Loucy (cell line): ENCODE measurements at regions not wholly inside any gene's neighbourhood (a gene's known extent, or its start where the extent isn't known, plus 50 kb on each side); places are given as distances from the start of the nearest gene placed in this dataset.

ENCODE experiments used
- H2AFZ ChIP-seq: fragments of 200-600 bp; sonication (generic); 2 replicates; pipeline ENCODE4 v1.6.0; 2016; ENCODE audit warnings: antibody characterized with exemption, mild to moderate bottlenecking, low read length, moderate library complexity
- H3F3A ChIP-seq: fragments of 200-600 bp; 2 replicates; pipeline ENCODE4 v1.6.0; 2016; ENCODE audit warnings: antibody characterized with exemption, low read depth, mild to moderate bottlenecking
- H3K27me3 ChIP-seq: fragments of 200-600 bp; sonication (generic); 2 replicates; pipeline ENCODE4 v1.6.1; 2014; ENCODE audit warnings: low read length, mild to moderate bottlenecking; ENCODE audit not compliant: insufficient read depth, poor library complexity, severe bottlenecking
- H3K36me3 ChIP-seq: fragments of 200-600 bp; sonication (generic); 2 replicates; pipeline ENCODE4 v1.6.1; 2016; ENCODE audit warnings: low read length; ENCODE audit not compliant: insufficient read depth
- H3K4me1 ChIP-seq: fragments of 200-600 bp; sonication (generic); 2 replicates; pipeline ENCODE4 v1.5.1; 2014; ENCODE audit warnings: low read length, mild to moderate bottlenecking; ENCODE audit not compliant: insufficient read depth, poor library complexity, severe bottlenecking
- H3K4me2 ChIP-seq: fragments of 200-600 bp; sonication (generic); 2 replicates; pipeline ENCODE4 v1.6.0; 2014; ENCODE audit warnings: antibody characterized with exemption, low read length, low read depth, mild to moderate bottlenecking; ENCODE audit not compliant: poor library complexity, severe bottlenecking
- H3K4me3 ChIP-seq: fragments of 200-600 bp; sonication (generic); 2 replicates; pipeline ENCODE4 v1.5.1; 2014; ENCODE audit warnings: low read length, mild to moderate bottlenecking, mixed read lengths; ENCODE audit not compliant: poor library complexity, severe bottlenecking
- H3K79me2 ChIP-seq: fragments of 200-600 bp; sonication (generic); 2 replicates; pipeline ENCODE4 v1.6.1; 2014; ENCODE audit warnings: low read length; ENCODE audit not compliant: insufficient read depth
- H3K9ac ChIP-seq: fragments of 200-600 bp; sonication (generic); 2 replicates; pipeline ENCODE4 v1.6.0; 2014; ENCODE audit warnings: mild to moderate bottlenecking, low read depth, low read length, moderate library complexity; ENCODE audit not compliant: poor library complexity, severe bottlenecking
- H3K9me2 ChIP-seq: fragments of 200-600 bp; sonication (generic); replicated peaks from 2 replicates; pipeline ENCODE4 v1.6.1; 2016; ENCODE audit warnings: low read depth, low read length, mixed read lengths
- H3K9me3 ChIP-seq: fragments of 200-600 bp; sonication (generic); 2 replicates; pipeline ENCODE4 v1.6.1; 2014; ENCODE audit warnings: mild to moderate bottlenecking, antibody characterized with exemption, low read length, low read depth; ENCODE audit not compliant: insufficient read depth
- H4K20me1 ChIP-seq: fragments of 200-600 bp; sonication (generic); 2 replicates; pipeline ENCODE4 v1.6.0; 2014; ENCODE audit warnings: antibody characterized with exemption, low read length, mild to moderate bottlenecking; ENCODE audit not compliant: insufficient read depth, poor library complexity, severe bottlenecking
- CTCF ChIP-seq: fragments of 200-600 bp; sonication (generic); conservative IDR thresholded peaks from 2 replicates; pipeline ENCODE4 v1.5.1; 2014; ENCODE audit warnings: mild to moderate bottlenecking, antibody characterized with exemption, low read length
- EZH2phosphoT487 ChIP-seq: fragments of 200-600 bp; IDR thresholded peaks from 2 replicates; pipeline ENCODE4 v1.6.1; 2018; ENCODE audit warnings: antibody characterized with exemption, mild to moderate bottlenecking, moderate library complexity, borderline replicate concordance

- Histone ChIP-seq H3F3A (no peaks in the 10 kb centered on the region), H4K20me1 (no peaks in the 10 kb centered on the region), H3K9me2 (no peaks in the 10 kb centered on the region), H3K4me1 (no peaks in the 10 kb centered on the region), H3K36me3 (no peaks in the 10 kb centered on the region), H2AFZ (no peak overlapping the region), H3K27me3 (no peaks in the 10 kb centered on the region), H3K4me2 (no peak overlapping the region), H3K79me2 (no peaks in the 10 kb centered on the region), H3K9me3 (no peaks in the 10 kb centered on the region), H3K4me3 (no peak overlapping the region), H3K9ac (no peak overlapping the region)
- TF ChIP-seq CTCF (no peak), EZH2phosphoT487 (no peak)
Measured at GRCh38 chr16:6446370-6446769, 886.3 kb upstream of the RBFOX1 start.

- TF ChIP-seq EZH2phosphoT487 (no peak), CTCF (no peak)
- Histone ChIP-seq H3K9ac (no peak overlapping the region), H2AFZ (no peak overlapping the region), H4K20me1 (no peaks in the 10 kb centered on the region), H3K4me3 (no peak overlapping the region), H3K9me3 (no peaks in the 10 kb centered on the region), H3K4me2 (no peak overlapping the region), H3K79me2 (no peaks in the 10 kb centered on the region), H3F3A (no peaks in the 10 kb centered on the region), H3K27me3 (no peaks in the 10 kb centered on the region), H3K36me3 (no peaks in the 10 kb centered on the region), H3K9me2 (no peaks in the 10 kb centered on the region), H3K4me1 (no peaks in the 10 kb centered on the region)
Measured at GRCh38 chr16:6439129-6439528, 893.5 kb upstream of the RBFOX1 start.

GRCh38 chr16:6428861-6429260, 903.8 kb upstream of the RBFOX1 start:
- Histone ChIP-seq H3K9me3 (no peaks in the 10 kb centered on the region), H3K4me2 (no peak overlapping the region), H3K9ac (no peak overlapping the region), H3K9me2 (no peaks in the 10 kb centered on the region), H3K36me3 (no peaks in the 10 kb centered on the region), H3F3A (no peaks in the 10 kb centered on the region), H3K27me3 (no peaks in the 10 kb centered on the region), H3K4me3 (no peak overlapping the region), H3K79me2 (no peaks in the 10 kb centered on the region), H3K4me1 (no peaks in the 10 kb centered on the region), H2AFZ (no peak overlapping the region), H4K20me1 (no peaks in the 10 kb centered on the region)
- TF ChIP-seq EZH2phosphoT487: no peak
- no peak for TF ChIP-seq CTCF
